ENCODE measurements at regions not wholly inside any gene's neighbourhood (a gene's known extent, or its start where the extent isn't known, plus 50 kb on each side); places are given as distances from the start of the nearest gene placed in this dataset.

DNA sequence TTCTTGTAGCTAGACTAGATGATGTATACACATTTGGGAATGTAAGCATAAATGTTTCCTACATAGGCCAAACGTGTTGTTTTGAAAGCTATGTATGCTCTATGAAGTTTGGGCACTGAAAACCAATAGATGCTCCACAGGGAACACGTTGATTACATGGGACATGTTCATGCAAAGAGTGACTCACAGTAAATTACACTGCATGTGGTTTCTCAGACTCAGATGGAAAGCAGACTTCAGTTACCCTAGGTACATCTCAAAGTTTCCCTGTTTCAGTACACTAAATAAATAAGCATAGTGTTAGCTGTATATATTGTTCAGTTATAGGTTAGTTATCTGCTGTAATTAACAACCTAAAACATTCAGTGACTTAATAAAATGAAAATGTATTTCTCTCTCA lies 301.9 kb upstream of the RUNX1 start:
- no peak overlapping the region for H2BK12ac ChIP-seq (ENCODE audit: insufficient read length, low read depth, low read length)
- Mint-ChIP-seq H3K4me3 (no peak overlapping the region), H3K9me3 (no peaks in the 10 kb centered on the region), H3K36me3 (ENCODE audit: insufficient read depth in 1 of 3, low read depth in 3 of 3) (no peaks in the 10 kb centered on the region), H3K27me3 (ENCODE audit: low read depth) (peaks cover 3% of the 10 kb centered on the region; the same call in 1 of the 2 replicates), H3K4me1 (peaks cover 0 to 3% of the 10 kb centered on the region in 2 experiments; a peak in 1 of 4 replicates), H3K27ac (no peak overlapping the region)
- H3K56ac ChIP-seq (ENCODE audit: insufficient read length, low read depth, low read length): no peak overlapping the region
- H3K79me1 ChIP-seq (ENCODE audit: insufficient read depth, low read depth, low read length, poor library complexity, severe bottlenecking): no peaks in the 10 kb centered on the region
- no peaks in the 10 kb centered on the region for H4K20me1 ChIP-seq (ENCODE audit: control insufficient read depth, insufficient read depth, insufficient read length)
- H3K23me2 ChIP-seq (ENCODE audit: insufficient read length, low read depth, low read length, poor library complexity, severe bottlenecking): no peaks in the 10 kb centered on the region
- H3K14ac ChIP-seq (ENCODE audit: insufficient read depth, low read length): no peak overlapping the region
- H2BK120ac ChIP-seq (ENCODE audit: low read depth, low read length, poor library complexity, severe bottlenecking): no peak overlapping the region
- no peaks in the 10 kb centered on the region for H3K9me3 ChIP-seq (ENCODE audit: control insufficient read depth, low read depth, low read length)
- H2AK5ac ChIP-seq (ENCODE audit: insufficient read length, low read length): no peak overlapping the region
- H3K23ac ChIP-seq (ENCODE audit: insufficient read length, low read depth, low read length): no peak overlapping the region
- no peak overlapping the region for H3K4me2 ChIP-seq (ENCODE audit: insufficient read depth, insufficient read length, low read length)
- H3K18ac ChIP-seq (ENCODE audit: insufficient read length, low read depth, low read length): no peak overlapping the region
- TF ChIP-seq, protein P1, sequence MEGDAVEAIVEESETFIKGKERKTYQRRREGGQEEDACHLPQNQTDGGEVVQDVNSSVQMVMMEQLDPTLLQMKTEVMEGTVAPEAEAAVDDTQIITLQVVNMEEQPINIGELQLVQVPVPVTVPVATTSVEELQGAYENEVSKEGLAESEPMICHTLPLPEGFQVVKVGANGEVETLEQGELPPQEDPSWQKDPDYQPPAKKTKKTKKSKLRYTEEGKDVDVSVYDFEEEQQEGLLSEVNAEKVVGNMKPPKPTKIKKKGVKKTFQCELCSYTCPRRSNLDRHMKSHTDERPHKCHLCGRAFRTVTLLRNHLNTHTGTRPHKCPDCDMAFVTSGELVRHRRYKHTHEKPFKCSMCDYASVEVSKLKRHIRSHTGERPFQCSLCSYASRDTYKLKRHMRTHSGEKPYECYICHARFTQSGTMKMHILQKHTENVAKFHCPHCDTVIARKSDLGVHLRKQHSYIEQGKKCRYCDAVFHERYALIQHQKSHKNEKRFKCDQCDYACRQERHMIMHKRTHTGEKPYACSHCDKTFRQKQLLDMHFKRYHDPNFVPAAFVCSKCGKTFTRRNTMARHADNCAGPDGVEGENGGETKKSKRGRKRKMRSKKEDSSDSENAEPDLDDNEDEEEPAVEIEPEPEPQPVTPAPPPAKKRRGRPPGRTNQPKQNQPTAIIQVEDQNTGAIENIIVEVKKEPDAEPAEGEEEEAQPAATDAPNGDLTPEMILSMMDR (conservative IDR thresholded peaks at IDR 0.05): no peak
- H2BK15ac ChIP-seq (ENCODE audit: low read depth, low read length): no peak overlapping the region
- H3K4ac ChIP-seq (ENCODE audit: low read depth, low read length): no peak overlapping the region
- H4K8ac ChIP-seq (replicated peaks; ENCODE audit: insufficient read length, low read depth, low read length): no peak overlapping the region
- DNase-seq: no peak
- no peak overlapping the region for H3K9ac ChIP-seq (ENCODE audit: extremely low read depth, insufficient read length, low read length)
- H3T11ph ChIP-seq (ENCODE audit: low read length): no peak overlapping the region
- no peak overlapping the region for H3K27ac ChIP-seq (ENCODE audit: insufficient read length, low read depth, low read length)
- no peak overlapping the region for H2BK5ac ChIP-seq (ENCODE audit: insufficient read length, low read length)
- H4K91ac ChIP-seq (ENCODE audit: insufficient read length, low read depth, low read length): no peak overlapping the region
- no peaks in the 10 kb centered on the region for H3K27me3 ChIP-seq (ENCODE audit: insufficient read depth, low read length)
- H3K4me1 ChIP-seq (ENCODE audit: insufficient read depth, low read length): no peaks in the 10 kb centered on the region
- no peak overlapping the region for H4K5ac ChIP-seq (ENCODE audit: insufficient read length, low read depth, low read length)
- no CpG with 5 or more reads among the region's 2 CpGs for WGBS (ENCODE audit: extremely low coverage, insufficient read length, low lambda C conversion rate)
- no peaks in the 10 kb centered on the region for H3K79me2 ChIP-seq (ENCODE audit: insufficient read depth, low read length)
- H2AFZ ChIP-seq (ENCODE audit: low read length): no peak overlapping the region
- no peak overlapping the region for H2BK20ac ChIP-seq (ENCODE audit: low read depth, low read length, poor library complexity, severe bottlenecking)

Data from H9 (cell line).